Upper lobe of right lung (tissue), 1 donor: ENCODE measurements at regions not wholly inside any gene's neighbourhood (a gene's known extent, or its start where the extent isn't known, plus 50 kb on each side); places are given as distances from the start of the nearest gene placed in this dataset.

ENCODE experiments used
- ATAC-seq: fragments of 200-7000 bp; cut with Tn5 transposase; one replicate; pipeline ENCODE4 v1.9.1; 2020; ENCODE audit warnings: mild to moderate bottlenecking, moderate library complexity
- DNase-seq: peaks from one replicate; pipeline ENCODE4 v3.0.0-alpha.2; 2020
- H3K27ac ChIP-seq: fragments of 200-600 bp; one replicate; pipeline ENCODE4 v1.8.0; 2022
- H3K27me3 ChIP-seq: fragments of 200-600 bp; one replicate; pipeline ENCODE4 v1.8.0; 2022; ENCODE audit warnings: mild to moderate bottlenecking
- H3K36me3 ChIP-seq: fragments of 200-600 bp; one replicate; pipeline ENCODE4 v1.8.0; 2022
- H3K4me1 ChIP-seq: fragments of 200-600 bp; one replicate; pipeline ENCODE4 v1.8.0; 2022
- H3K4me3 ChIP-seq: fragments of 200-600 bp; one replicate; pipeline ENCODE4 v1.8.0; 2022; ENCODE audit warnings: mild to moderate bottlenecking
- H3K9me3 ChIP-seq: fragments of 200-600 bp; one replicate; pipeline ENCODE4 v1.8.0; 2022
- CTCF ChIP-seq: fragments of 200-600 bp; IDR thresholded peaks from one replicate; pipeline ENCODE4 v1.8.0; 2022; ENCODE audit warnings: antibody characterized with exemption
- intact Hi-C: fragments of 100-400 bp; cut with DNase I; formaldehyde crosslinking; loops from one replicate; pipeline ENCODE4 v1.11.0; 2022
- donor health status: DM: no; HTN: yes; CAD: no; lungs with severe emphysema.

GRCh38 chr4:62460329-62460728 is 1260.2 kb downstream of the ADGRL3 start:
- Histone ChIP-seq H3K27ac (no peak overlapping the region), H3K27me3 (no peaks in the 10 kb centered on the region), H3K4me1 (no peaks in the 10 kb centered on the region), H3K36me3 (no peaks in the 10 kb centered on the region), H3K4me3 (no peak overlapping the region), H3K9me3 (no peaks in the 10 kb centered on the region)
- ATAC-seq (no peak), DNase-seq (no peak)
- TF ChIP-seq CTCF: no peak
- intact Hi-C loops: no loop called here

- no peak overlapping the region for H3K4me3 ChIP-seq
- ATAC-seq (no peak), DNase-seq (no peak)
- H3K36me3 ChIP-seq: no peaks in the 10 kb centered on the region
- no peaks in the 10 kb centered on the region for H3K27me3 ChIP-seq
- no peak overlapping the region for H3K27ac ChIP-seq
- H3K9me3 ChIP-seq: no peaks in the 10 kb centered on the region
- intact Hi-C loops: no loop called here
- no peaks in the 10 kb centered on the region for H3K4me1 ChIP-seq
- TF ChIP-seq CTCF: no peak
Observed at GRCh38 chr4:62457356-62457755, 1257.2 kb downstream of the ADGRL3 start.

- Histone ChIP-seq H3K36me3 (no peaks in the 10 kb centered on the region), H3K9me3 (no peaks in the 10 kb centered on the region), H3K4me1 (no peaks in the 10 kb centered on the region), H3K27ac (no peak overlapping the region), H3K4me3 (no peak overlapping the region), H3K27me3 (no peaks in the 10 kb centered on the region)
- no peak for ATAC-seq
- TF ChIP-seq CTCF: no peak
- intact Hi-C loops: no loop called here
- DNase-seq: no peak
Observed at GRCh38 chr4:62455871-62456270, 1255.7 kb downstream of the ADGRL3 start.

GRCh38 chr4:62454535-62454934 is 1254.4 kb downstream of the ADGRL3 start:
- no peak overlapping the region for H3K27ac ChIP-seq
- no peaks in the 10 kb centered on the region for H3K27me3 ChIP-seq
- no peak overlapping the region for H3K4me3 ChIP-seq
- DNase-seq (no peak), ATAC-seq (no peak)
- intact Hi-C loops: no loop called here
- H3K9me3 ChIP-seq: no peaks in the 10 kb centered on the region
- no peaks in the 10 kb centered on the region for H3K4me1 ChIP-seq
- H3K36me3 ChIP-seq: no peaks in the 10 kb centered on the region
- no peak for TF ChIP-seq CTCF

- H3K36me3 ChIP-seq: no peaks in the 10 kb centered on the region
- intact Hi-C loops: no loop called here
- TF ChIP-seq CTCF: no peak
- H3K9me3 ChIP-seq: no peaks in the 10 kb centered on the region
- H3K4me3 ChIP-seq: no peak overlapping the region
- no peak for ATAC-seq
- no peaks in the 10 kb centered on the region for H3K4me1 ChIP-seq
- no peak overlapping the region for H3K27ac ChIP-seq
- H3K27me3 ChIP-seq: no peaks in the 10 kb centered on the region
- DNase-seq: no peak
Observed at GRCh38 chr4:62450740-62451139, 1250.6 kb downstream of the ADGRL3 start.

GRCh38 chr4:62449538-62449937 is 1249.4 kb downstream of the ADGRL3 start:
- no peak for TF ChIP-seq CTCF
- Histone ChIP-seq H3K36me3 (no peaks in the 10 kb centered on the region), H3K4me1 (no peaks in the 10 kb centered on the region), H3K9me3 (no peaks in the 10 kb centered on the region), H3K4me3 (no peak overlapping the region), H3K27ac (no peak overlapping the region), H3K27me3 (no peaks in the 10 kb centered on the region)
- no peak for ATAC-seq
- intact Hi-C loops: no loop called here
- DNase-seq: no peak
